ENCODE measurements at regions not wholly inside any gene's neighbourhood (a gene's known extent, or its start where the extent isn't known, plus 50 kb on each side); places are given as distances from the start of the nearest gene placed in this dataset.

DNA sequence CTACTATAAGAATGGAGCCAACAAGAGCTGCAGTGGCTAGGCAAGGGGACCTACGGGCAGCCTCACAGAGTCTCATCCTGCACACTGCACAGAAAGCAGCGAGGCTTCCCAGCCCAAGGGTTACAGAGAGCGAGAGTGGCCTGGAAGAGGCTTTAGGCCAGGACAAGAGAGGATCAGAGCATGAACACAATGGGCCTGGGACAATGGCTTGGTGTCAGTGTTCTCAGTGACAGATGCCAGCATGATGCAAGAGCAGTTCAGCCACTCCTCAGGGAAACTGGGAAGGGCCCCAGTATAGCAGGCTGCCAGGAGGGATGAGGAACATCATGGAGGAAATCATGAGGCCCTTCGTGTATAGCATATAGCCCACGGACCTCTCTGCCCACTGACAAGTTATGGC is 108.0 kb downstream of the NUS1 start:
- Histone ChIP-seq H3K9ac (no peak overlapping the region), H3K4me1 (ENCODE audit: control insufficient read depth in 1 of 2, insufficient read depth in 2 of 2, low read depth in 1 of 2, low read length in 1 of 2) (no peaks in the 10 kb centered on the region), H3K9me2 (no peaks in the 10 kb centered on the region; the same call in 1 of the 2 replicates), H3K4me3 (ENCODE audit: low read depth in 2 of 2, low read length in 1 of 2) (no peak overlapping the region), H3K27ac (ENCODE audit: low read depth in 2 of 2, low read length in 1 of 2) (no peak overlapping the region), H3K36me3 (replicated peaks in 1 of 2; ENCODE audit: control insufficient read depth in 1 of 2, insufficient read depth in 2 of 2, low read length in 1 of 2) (no peaks in the 10 kb centered on the region), H3K27me3 (ENCODE audit: insufficient read depth) (no peaks in the 10 kb centered on the region), H3F3A (replicated peaks; ENCODE audit: insufficient read depth) (no peaks in the 10 kb centered on the region), H2AFZ (ENCODE audit: low read depth) (no peak overlapping the region), H3K4me2 (no peak overlapping the region), H3K79me2 (ENCODE audit: insufficient read depth) (no peaks in the 10 kb centered on the region), H3K9me3 (no peaks in the 10 kb centered on the region), H4K20me1 (ENCODE audit: insufficient read depth) (no peaks in the 10 kb centered on the region)
- TF ChIP-seq EZH2phosphoT487 (IDR thresholded peaks at IDR 0.05; ENCODE audit: borderline replicate concordance, low read depth), result no peak
- no peak for TF ChIP-seq NFIC (IDR thresholded peaks at IDR 0.05; ENCODE audit: borderline replicate concordance)
- TF ChIP-seq EP300 (IDR thresholded peaks at IDR 0.05; ENCODE audit: borderline replicate concordance in 1 of 2, low read depth in 1 of 2, low read length in 1 of 2), result no peak
- TF ChIP-seq GATA2 (CRISPR knock-in tag; IDR thresholded peaks at IDR 0.05), result no peak
- no peak for TF ChIP-seq CHD2 (IDR thresholded peaks at IDR 0.05; ENCODE audit: low read length, partially characterized antibody)
- TF ChIP-seq GABPA (IDR thresholded peaks at IDR 0.05; ENCODE audit: low read depth), result no peak
- no peak for TF ChIP-seq TAF1 (IDR thresholded peaks at IDR 0.05; ENCODE audit: borderline replicate concordance, low read depth, low read length)
- TF ChIP-seq POLR2AphosphoS5 (IDR thresholded peaks at IDR 0.05; ENCODE audit: low read depth, low read length), result no peak
- TF ChIP-seq RFX5 (IDR thresholded peaks at IDR 0.05; ENCODE audit: low read length), result no peak
- no peak for TF ChIP-seq NRF1 (IDR thresholded peaks at IDR 0.05; ENCODE audit: low read depth, low read length)
- TF ChIP-seq MEF2A (IDR thresholded peaks at IDR 0.05; ENCODE audit: borderline replicate concordance, low read depth), result no peak
- no peak for TF ChIP-seq SMC3 (IDR thresholded peaks at IDR 0.05; ENCODE audit: low read depth, low read length)
- TF ChIP-seq TCF12 (IDR thresholded peaks at IDR 0.05), result no peak
- TF ChIP-seq, protein P1, sequence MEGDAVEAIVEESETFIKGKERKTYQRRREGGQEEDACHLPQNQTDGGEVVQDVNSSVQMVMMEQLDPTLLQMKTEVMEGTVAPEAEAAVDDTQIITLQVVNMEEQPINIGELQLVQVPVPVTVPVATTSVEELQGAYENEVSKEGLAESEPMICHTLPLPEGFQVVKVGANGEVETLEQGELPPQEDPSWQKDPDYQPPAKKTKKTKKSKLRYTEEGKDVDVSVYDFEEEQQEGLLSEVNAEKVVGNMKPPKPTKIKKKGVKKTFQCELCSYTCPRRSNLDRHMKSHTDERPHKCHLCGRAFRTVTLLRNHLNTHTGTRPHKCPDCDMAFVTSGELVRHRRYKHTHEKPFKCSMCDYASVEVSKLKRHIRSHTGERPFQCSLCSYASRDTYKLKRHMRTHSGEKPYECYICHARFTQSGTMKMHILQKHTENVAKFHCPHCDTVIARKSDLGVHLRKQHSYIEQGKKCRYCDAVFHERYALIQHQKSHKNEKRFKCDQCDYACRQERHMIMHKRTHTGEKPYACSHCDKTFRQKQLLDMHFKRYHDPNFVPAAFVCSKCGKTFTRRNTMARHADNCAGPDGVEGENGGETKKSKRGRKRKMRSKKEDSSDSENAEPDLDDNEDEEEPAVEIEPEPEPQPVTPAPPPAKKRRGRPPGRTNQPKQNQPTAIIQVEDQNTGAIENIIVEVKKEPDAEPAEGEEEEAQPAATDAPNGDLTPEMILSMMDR (IDR thresholded peaks at IDR 0.05), result no peak
- TF ChIP-seq FOXM1 (IDR thresholded peaks at IDR 0.05; ENCODE audit: low read depth), result no peak
- no peak for TF ChIP-seq FOSL2 (IDR thresholded peaks at IDR 0.05; ENCODE audit: borderline replicate concordance, low read depth)
- ChIA-PET POLR2A (no interaction called here), CTCF (no interaction called here)
- 10% methylated on average over 4 of the region's 5 CpGs for WGBS (ENCODE audit: low lambda C conversion rate)
- no peak for DNase-seq

DNA sequence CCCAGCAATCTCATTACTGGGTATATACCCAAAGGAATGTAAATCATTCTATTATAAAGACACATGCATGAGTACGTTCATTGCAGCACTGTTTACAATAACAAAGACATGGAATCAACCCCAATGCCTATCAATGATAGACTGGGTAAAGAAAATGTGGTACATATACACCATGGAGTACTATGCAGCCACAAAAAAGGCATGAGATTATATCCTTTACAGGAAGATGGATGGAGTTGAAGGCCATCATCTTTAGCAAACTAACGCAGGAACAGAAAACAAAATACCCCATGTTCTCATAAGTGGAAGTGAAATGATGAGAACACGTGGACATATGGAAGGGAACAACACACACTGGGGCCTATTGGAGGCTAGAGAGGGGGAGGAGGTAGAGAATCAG is 115.7 kb downstream of the NUS1 start:
- H3K9me3 ChIP-seq, result no peaks in the 10 kb centered on the region
- no peaks in the 10 kb centered on the region for H4K20me1 ChIP-seq (ENCODE audit: insufficient read depth)
- H3K4me2 ChIP-seq, result no peak overlapping the region
- H3K9me2 ChIP-seq, result no peaks in the 10 kb centered on the region; the same call in 1 of the 2 replicates
- no peak overlapping the region for H2AFZ ChIP-seq (ENCODE audit: low read depth)
- POLR2A ChIA-PET, result no interaction called here
- H3K36me3 ChIP-seq (replicated peaks in 1 of 2; ENCODE audit: control insufficient read depth in 1 of 2, insufficient read depth in 2 of 2, low read length in 1 of 2), result no peaks in the 10 kb centered on the region
- H3K9ac ChIP-seq, result no peak overlapping the region
- H3K4me3 ChIP-seq (ENCODE audit: low read depth in 2 of 2, low read length in 1 of 2), result no peak overlapping the region
- CTCF ChIA-PET, result interaction anchor here (2.0 kb wide), 1 partner anchor 14 kb away, joined by 4 read pairs; no protein-coding TSS in a partner anchor
- H3K4me1 ChIP-seq (ENCODE audit: control insufficient read depth in 1 of 2, insufficient read depth in 2 of 2, low read depth in 1 of 2, low read length in 1 of 2), result no peaks in the 10 kb centered on the region
- H3K79me2 ChIP-seq (ENCODE audit: insufficient read depth), result no peaks in the 10 kb centered on the region
- H3K27ac ChIP-seq (ENCODE audit: low read depth in 2 of 2, low read length in 1 of 2), result no peak overlapping the region
- 4% methylated on average over 3 of the region's 3 CpGs for WGBS (ENCODE audit: low lambda C conversion rate)
- H3F3A ChIP-seq (replicated peaks; ENCODE audit: insufficient read depth), result no peaks in the 10 kb centered on the region
- no peaks in the 10 kb centered on the region for H3K27me3 ChIP-seq (ENCODE audit: insufficient read depth)
- no peak for DNase-seq
- TF ChIP-seq TEAD4 (IDR thresholded peaks at IDR 0.05; ENCODE audit: borderline replicate concordance, insufficient read depth), result no peak
- TF ChIP-seq, protein P2, sequence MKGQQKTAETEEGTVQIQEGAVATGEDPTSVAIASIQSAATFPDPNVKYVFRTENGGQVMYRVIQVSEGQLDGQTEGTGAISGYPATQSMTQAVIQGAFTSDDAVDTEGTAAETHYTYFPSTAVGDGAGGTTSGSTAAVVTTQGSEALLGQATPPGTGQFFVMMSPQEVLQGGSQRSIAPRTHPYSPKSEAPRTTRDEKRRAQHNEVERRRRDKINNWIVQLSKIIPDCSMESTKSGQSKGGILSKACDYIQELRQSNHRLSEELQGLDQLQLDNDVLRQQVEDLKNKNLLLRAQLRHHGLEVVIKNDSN (IDR thresholded peaks at IDR 0.05; ENCODE audit: borderline replicate concordance, low read depth), result no peak
- no peak for TF ChIP-seq SIN3A (IDR thresholded peaks at IDR 0.05; ENCODE audit: borderline replicate concordance, low read depth, low read length)
- TF ChIP-seq POLR2AphosphoS5 (IDR thresholded peaks at IDR 0.05; ENCODE audit: low read depth, low read length), result no peak
- no peak for TF ChIP-seq RFX5 (IDR thresholded peaks at IDR 0.05; ENCODE audit: low read length)
- no peak for TF ChIP-seq FOXJ3 (CRISPR knock-in tag; IDR thresholded peaks at IDR 0.05)
- TF ChIP-seq, protein P1 (IDR thresholded peaks at IDR 0.05), result no peak
- TF ChIP-seq SMC3 (IDR thresholded peaks at IDR 0.05; ENCODE audit: low read depth, low read length), result no peak
- no peak for TF ChIP-seq PBX3 (IDR thresholded peaks at IDR 0.05)
- no peak for TF ChIP-seq MEF2A (IDR thresholded peaks at IDR 0.05; ENCODE audit: borderline replicate concordance, low read depth)
- TF ChIP-seq RXRA (IDR thresholded peaks at IDR 0.05; ENCODE audit: borderline replicate concordance, low read depth), result no peak
- no peak for TF ChIP-seq ELF1 (IDR thresholded peaks at IDR 0.05)
- no peak for TF ChIP-seq FOXM1 (IDR thresholded peaks at IDR 0.05; ENCODE audit: low read depth)
- TF ChIP-seq MXI1 (IDR thresholded peaks at IDR 0.05; ENCODE audit: low read depth, low read length), result no peak
- no peak for TF ChIP-seq EZH2phosphoT487 (IDR thresholded peaks at IDR 0.05; ENCODE audit: borderline replicate concordance, low read depth)
- no peak for TF ChIP-seq EP300 (IDR thresholded peaks at IDR 0.05; ENCODE audit: borderline replicate concordance in 1 of 2, low read depth in 1 of 2, low read length in 1 of 2)
